ENCODE measurements at regions not wholly inside any gene's neighbourhood (a gene's known extent, or its start where the extent isn't known, plus 50 kb on each side); places are given as distances from the start of the nearest gene placed in this dataset.

GRCh38 chr1:162984699-162985098, 84.5 kb upstream of the RGS4 start (continued):
- no peak for TF ChIP-seq TBP (IDR thresholded peaks at IDR 0.05; ENCODE audit: low read depth, low read length)
- TF ChIP-seq NANOG (IDR thresholded peaks at IDR 0.05; ENCODE audit: insufficient read depth, low read depth, low read length, poor library complexity, severe bottlenecking): no peak
- TF ChIP-seq TEAD4 (IDR thresholded peaks at IDR 0.05; ENCODE audit: low read depth, low read length): no peak
- no peak for TF ChIP-seq CHD2 (IDR thresholded peaks at IDR 0.05; ENCODE audit: low read length)
- no peak for TF ChIP-seq TAF7 (optimal IDR thresholded peaks at IDR 0.05; ENCODE audit: borderline replicate concordance, low read depth, low read length)
- no peak for TF ChIP-seq POLR2AphosphoS5 (IDR thresholded peaks at IDR 0.05; ENCODE audit: low read depth, low read length)
